DND-41 (cell line): ENCODE measurements at regions not wholly inside any gene's neighbourhood (a gene's known extent, or its start where the extent isn't known, plus 50 kb on each side); places are given as distances from the start of the nearest gene placed in this dataset.
"Not testable (repeated sequence)": the region's sequence is repeated elsewhere in the genome, so short reads cannot be mapped to it uniquely, and the experiment has no call there.

Experiments
- ATAC-seq: fragments of 200-7000 bp; cut with Tn5 transposase; 3 replicates; pipeline ENCODE4 v1.9.1; 2021; ENCODE audit warnings: low read depth; ENCODE audit not compliant: insufficient read depth
- DNase-seq: peaks from one replicate; pipeline ENCODE4 v3.0.0-alpha.2; 2020
- H2AFZ ChIP-seq: 2 replicates; pipeline ENCODE4 v1.6.0; 2012; ENCODE audit warnings: low read depth, low read length
- H3K27ac ChIP-seq: 2 replicates; pipeline ENCODE4 v1.5.1; 2012; ENCODE audit warnings: low read length, inconsistent platforms
- H3K27me3 ChIP-seq: fragments of 200-600 bp; sonication (generic); 2 replicates; pipeline ENCODE4 v1.6.0; 2012; ENCODE audit warnings: low read length, mild to moderate bottlenecking, inconsistent platforms; ENCODE audit not compliant: insufficient read depth, poor library complexity
- H3K36me3 ChIP-seq: 2 replicates; pipeline ENCODE4 v1.5.1; 2012; ENCODE audit warnings: low read length, inconsistent platforms; ENCODE audit not compliant: insufficient read depth
- H3K4me1 ChIP-seq: 2 replicates; pipeline ENCODE4 v1.5.1; 2012; ENCODE audit warnings: mild to moderate bottlenecking, low read length; ENCODE audit not compliant: insufficient read depth
- H3K4me2 ChIP-seq: 2 replicates; pipeline ENCODE4 v1.6.0; 2012; ENCODE audit warnings: mild to moderate bottlenecking, moderate library complexity, low read length, inconsistent platforms; ENCODE audit not compliant: insufficient read depth
- H3K4me3 ChIP-seq, 2 experiments: fragments of 200-600 bp in 1 of 2; shearing (Covaris generic) in 1 of 2; 2 replicates each; pipeline ENCODE4 v1.5.1; 2012 to 2016; ENCODE audit warnings: inconsistent platforms in 2 of 2, low read length in 2 of 2, mild to moderate bottlenecking in 2 of 2, low read depth in 1 of 2, moderate library complexity in 1 of 2
- H3K79me2 ChIP-seq: 2 replicates; pipeline ENCODE4 v1.6.0; 2012; ENCODE audit warnings: low read length, inconsistent platforms; ENCODE audit not compliant: insufficient read depth
- H3K9ac ChIP-seq: 2 replicates; pipeline ENCODE4 v1.6.0; 2012; ENCODE audit warnings: low read depth, mild to moderate bottlenecking, inconsistent platforms, low read length, moderate library complexity
- H3K9me3 ChIP-seq: 2 replicates; pipeline ENCODE4 v1.5.1; 2012; ENCODE audit warnings: low read length, moderate library complexity, mild to moderate bottlenecking, inconsistent platforms; ENCODE audit not compliant: insufficient read depth, severe bottlenecking
- H4K20me1 ChIP-seq: 2 replicates; pipeline ENCODE4 v1.6.0; 2012; ENCODE audit warnings: low read length; ENCODE audit not compliant: insufficient read depth
- CTCF ChIP-seq: IDR thresholded peaks from 2 replicates; pipeline ENCODE4 v1.5.1; 2012; ENCODE audit warnings: borderline replicate concordance, low read length, moderate library complexity, mild to moderate bottlenecking; ENCODE audit not compliant: poor library complexity, severe bottlenecking; ENCODE audit errors: extremely low read depth
- EZH2 ChIP-seq: IDR thresholded peaks from 3 replicates; pipeline ENCODE4 v1.6.1; 2012; ENCODE audit warnings: borderline replicate concordance, low read depth, mild to moderate bottlenecking, moderate library complexity, low read length, inconsistent platforms; ENCODE audit not compliant: severe bottlenecking

DNA sequence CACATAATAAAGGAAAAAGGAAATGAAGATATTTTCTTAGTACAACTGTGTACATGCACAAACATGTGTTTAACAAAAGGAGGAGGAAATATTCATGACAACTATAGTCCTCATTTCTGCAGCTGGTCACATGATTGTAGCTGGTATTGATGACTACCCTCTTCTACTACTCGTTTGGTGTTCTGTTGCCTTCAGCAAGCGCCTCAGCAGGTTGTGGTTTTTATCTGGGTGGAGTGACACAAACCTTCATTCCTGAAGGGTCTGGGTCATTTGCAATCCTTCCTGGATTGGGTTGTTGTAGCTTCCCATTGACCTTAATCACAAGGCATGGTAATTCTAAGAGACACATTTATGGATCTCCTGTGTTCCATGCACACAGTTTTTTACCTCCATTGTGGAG is 1009.9 kb upstream of the USP15 start:
- Histone ChIP-seq H3K79me2 (no peaks in the 10 kb centered on the region), H3K36me3 (no peaks in the 10 kb centered on the region), H3K4me2 (no peak overlapping the region), H4K20me1 (no peaks in the 10 kb centered on the region), H3K9ac (no peak overlapping the region), H2AFZ (no peak overlapping the region), H3K27me3 (no peaks in the 10 kb centered on the region), H3K4me3 (no peak overlapping the region), H3K4me1 (no peaks in the 10 kb centered on the region), H3K27ac (no peak overlapping the region), H3K9me3 (no peaks in the 10 kb centered on the region)
- ATAC-seq: no peak
- no peak for TF ChIP-seq CTCF
- TF ChIP-seq EZH2: no peak
- DNase-seq: no peak

DNA sequence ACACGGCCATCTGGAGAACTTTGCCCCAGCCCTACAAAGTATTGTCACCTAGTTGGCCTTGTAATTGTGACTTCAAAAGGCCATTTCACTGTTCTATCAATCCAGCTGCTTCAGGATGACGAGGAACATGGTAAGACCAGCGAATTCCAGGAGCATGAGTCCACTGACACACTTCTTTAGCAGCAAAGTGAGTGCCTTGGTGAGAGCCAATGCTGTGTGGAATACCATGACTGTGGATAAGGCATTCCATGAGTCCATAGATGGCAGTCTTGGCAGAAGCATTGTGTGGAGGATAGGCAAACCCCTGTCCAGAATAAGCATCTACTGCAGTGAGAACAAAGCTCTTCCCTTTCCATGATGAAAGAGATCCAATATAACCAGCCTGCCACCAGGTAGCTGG is 1009.1 kb upstream of the USP15 start:
- no peak overlapping the region for H3K4me3 ChIP-seq
- no peak overlapping the region for H3K4me2 ChIP-seq
- no peaks in the 10 kb centered on the region for H3K27me3 ChIP-seq
- H3K4me1 ChIP-seq: no peaks in the 10 kb centered on the region
- ATAC-seq (no peak), DNase-seq (no peak)
- H3K36me3 ChIP-seq: no peaks in the 10 kb centered on the region
- no peaks in the 10 kb centered on the region for H3K79me2 ChIP-seq
- no peaks in the 10 kb centered on the region for H3K9me3 ChIP-seq
- H3K9ac ChIP-seq: no peak overlapping the region
- no peak overlapping the region for H3K27ac ChIP-seq
- H2AFZ ChIP-seq: no peak overlapping the region
- TF ChIP-seq CTCF (no peak), EZH2 (no peak)
- no peaks in the 10 kb centered on the region for H4K20me1 ChIP-seq

- Histone ChIP-seq H3K9me3 (no peaks in the 10 kb centered on the region), H4K20me1 (no peaks in the 10 kb centered on the region), H2AFZ (no peak overlapping the region), H3K27me3 (no peaks in the 10 kb centered on the region), H3K36me3 (no peaks in the 10 kb centered on the region), H3K9ac (no peak overlapping the region), H3K4me1 (no peaks in the 10 kb centered on the region), H3K79me2 (no peaks in the 10 kb centered on the region), H3K4me3 (no peak overlapping the region), H3K27ac (no peak overlapping the region), H3K4me2 (no peak overlapping the region)
- DNase-seq: no peak
- ATAC-seq: no peak
- TF ChIP-seq EZH2: no peak
- TF ChIP-seq CTCF: no peak
Observed at GRCh38 chr12:61254225-61254624, 1006.0 kb upstream of the USP15 start.

DNA sequence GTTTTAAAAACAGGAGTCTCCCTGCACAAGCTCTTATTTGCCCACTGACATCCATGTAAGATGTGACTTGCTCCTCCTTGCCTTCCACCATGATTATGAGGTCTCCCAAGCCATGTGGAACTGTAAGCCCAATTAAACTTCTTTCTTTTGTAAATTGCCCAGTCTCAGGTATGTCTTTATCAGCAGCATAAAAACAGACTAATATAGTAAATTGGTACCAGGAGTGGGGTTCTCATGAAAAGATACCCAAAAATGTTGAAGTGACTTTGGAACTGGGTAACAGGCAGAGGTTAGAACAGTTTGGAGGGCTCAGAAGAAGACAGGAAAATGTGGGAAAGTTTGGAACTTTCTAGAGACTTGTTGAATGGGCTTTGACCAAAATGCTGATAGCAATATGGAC is 995.9 kb upstream of the USP15 start:
- H3K36me3 ChIP-seq, H2AFZ ChIP-seq, H3K4me3 ChIP-seq, H3K4me1 ChIP-seq, H3K27me3 ChIP-seq, ATAC-seq, H3K9me3 ChIP-seq, DNase-seq, H3K4me2 ChIP-seq, H3K79me2 ChIP-seq, H3K9ac ChIP-seq, H4K20me1 ChIP-seq, H3K27ac ChIP-seq: not testable (repeated sequence)
